ENCODE measurements at regions not wholly inside any gene's neighbourhood (a gene's known extent, or its start where the extent isn't known, plus 50 kb on each side); places are given as distances from the start of the nearest gene placed in this dataset.
A peak's percentile ranks its signal among the peaks of the same experiment; 100 is the strongest.

GRCh38 chr4:138310991-138311390, 68.8 kb upstream of the SLC7A11 start:
- DNase-seq (ENCODE audit: extremely low spot score, unreplicated experiment) = no peak
- TF ChIP-seq CTCF (IDR thresholded peaks at IDR 0.05) = no peak
- H3K27ac Mint-ChIP-seq (ENCODE audit: unreplicated experiment) = peak overlapping the region; percentile 77

GRCh38 chr4:138310498-138310897, 68.3 kb upstream of the SLC7A11 start:
- DNase-seq (ENCODE audit: extremely low spot score, unreplicated experiment) = no peak
- Mint-ChIP-seq H3K4me3 (ENCODE audit: unreplicated experiment) (no peak overlapping the region), H3K27me3 (ENCODE audit: unreplicated experiment) (no peaks in the 10 kb centered on the region), H3K27ac (ENCODE audit: unreplicated experiment) (no peak overlapping the region), H3K36me3 (ENCODE audit: unreplicated experiment) (peaks cover 2% of the 10 kb centered on the region), H3K9me3 (ENCODE audit: unreplicated experiment) (peaks cover 4% of the 10 kb centered on the region), H3K4me1 (ENCODE audit: unreplicated experiment) (peaks cover 49% of the 10 kb centered on the region)
- TF ChIP-seq CTCF (IDR thresholded peaks at IDR 0.05) = no peak

More at GRCh38 chr4:138310991-138311390, 68.8 kb upstream of the SLC7A11 start:
- H3K9me3 Mint-ChIP-seq (ENCODE audit: unreplicated experiment) = peaks cover 4% of the 10 kb centered on the region
- H3K27me3 Mint-ChIP-seq (ENCODE audit: unreplicated experiment) = no peaks in the 10 kb centered on the region
- peaks cover 49% of the 10 kb centered on the region for H3K4me1 Mint-ChIP-seq (ENCODE audit: unreplicated experiment)
- no peak overlapping the region for H3K4me3 Mint-ChIP-seq (ENCODE audit: unreplicated experiment)
- peaks cover 2% of the 10 kb centered on the region for H3K36me3 Mint-ChIP-seq (ENCODE audit: unreplicated experiment)

- no peak for TF ChIP-seq CTCF (IDR thresholded peaks at IDR 0.05)
- H3K27me3 Mint-ChIP-seq (ENCODE audit: unreplicated experiment) = no peaks in the 10 kb centered on the region
- peaks cover 47% of the 10 kb centered on the region for H3K4me1 Mint-ChIP-seq (ENCODE audit: unreplicated experiment)
- H3K9me3 Mint-ChIP-seq (ENCODE audit: unreplicated experiment) = no peaks in the 10 kb centered on the region
- H3K27ac Mint-ChIP-seq (ENCODE audit: unreplicated experiment) = peak overlapping the region; percentile 29
- peak overlapping the region; percentile 3 for H3K4me3 Mint-ChIP-seq (ENCODE audit: unreplicated experiment)
- DNase-seq (ENCODE audit: extremely low spot score, unreplicated experiment) = no peak
- H3K36me3 Mint-ChIP-seq (ENCODE audit: unreplicated experiment) = no peaks in the 10 kb centered on the region
Measured at GRCh38 chr4:138308356-138308755, 66.2 kb upstream of the SLC7A11 start.

GRCh38 chr4:138307319-138307718, 65.2 kb upstream of the SLC7A11 start:
- Mint-ChIP-seq H3K27me3 (ENCODE audit: unreplicated experiment) (no peaks in the 10 kb centered on the region), H3K36me3 (ENCODE audit: unreplicated experiment) (no peaks in the 10 kb centered on the region), H3K27ac (ENCODE audit: unreplicated experiment) (no peak overlapping the region), H3K4me1 (ENCODE audit: unreplicated experiment) (peaks cover 41% of the 10 kb centered on the region), H3K4me3 (ENCODE audit: unreplicated experiment) (no peak overlapping the region), H3K9me3 (ENCODE audit: unreplicated experiment) (no peaks in the 10 kb centered on the region)
- DNase-seq (ENCODE audit: extremely low spot score, unreplicated experiment) = no peak
- TF ChIP-seq CTCF (IDR thresholded peaks at IDR 0.05) = no peak

- Mint-ChIP-seq H3K4me1 (ENCODE audit: unreplicated experiment) (peaks cover 35% of the 10 kb centered on the region), H3K27ac (ENCODE audit: unreplicated experiment) (no peak overlapping the region), H3K4me3 (ENCODE audit: unreplicated experiment) (no peak overlapping the region), H3K36me3 (ENCODE audit: unreplicated experiment) (no peaks in the 10 kb centered on the region), H3K9me3 (ENCODE audit: unreplicated experiment) (no peaks in the 10 kb centered on the region), H3K27me3 (ENCODE audit: unreplicated experiment) (no peaks in the 10 kb centered on the region)
- no peak for TF ChIP-seq CTCF (IDR thresholded peaks at IDR 0.05)
- no peak for DNase-seq (ENCODE audit: extremely low spot score, unreplicated experiment)
Measured at GRCh38 chr4:138305050-138305449, 62.9 kb upstream of the SLC7A11 start.
